DND-41 (cell line): ENCODE measurements at regions not wholly inside any gene's neighbourhood (a gene's known extent, or its start where the extent isn't known, plus 50 kb on each side); places are given as distances from the start of the nearest gene placed in this dataset.

ENCODE experiments used
- ATAC-seq: fragments of 200-7000 bp; cut with Tn5 transposase; 3 replicates; pipeline ENCODE4 v1.9.1; 2021; ENCODE audit warnings: low read depth; ENCODE audit not compliant: insufficient read depth
- DNase-seq: peaks from one replicate; pipeline ENCODE4 v3.0.0-alpha.2; 2020
- H2AFZ ChIP-seq: 2 replicates; pipeline ENCODE4 v1.6.0; 2012; ENCODE audit warnings: low read depth, low read length
- H3K27ac ChIP-seq: 2 replicates; pipeline ENCODE4 v1.5.1; 2012; ENCODE audit warnings: low read length, inconsistent platforms
- H3K27me3 ChIP-seq: fragments of 200-600 bp; sonication (generic); 2 replicates; pipeline ENCODE4 v1.6.0; 2012; ENCODE audit warnings: low read length, mild to moderate bottlenecking, inconsistent platforms; ENCODE audit not compliant: insufficient read depth, poor library complexity
- H3K36me3 ChIP-seq: 2 replicates; pipeline ENCODE4 v1.5.1; 2012; ENCODE audit warnings: low read length, inconsistent platforms; ENCODE audit not compliant: insufficient read depth
- H3K4me1 ChIP-seq: 2 replicates; pipeline ENCODE4 v1.5.1; 2012; ENCODE audit warnings: mild to moderate bottlenecking, low read length; ENCODE audit not compliant: insufficient read depth
- H3K4me2 ChIP-seq: 2 replicates; pipeline ENCODE4 v1.6.0; 2012; ENCODE audit warnings: mild to moderate bottlenecking, moderate library complexity, low read length, inconsistent platforms; ENCODE audit not compliant: insufficient read depth
- H3K4me3 ChIP-seq, 2 experiments: fragments of 200-600 bp in 1 of 2; shearing (Covaris generic) in 1 of 2; 2 replicates each; pipeline ENCODE4 v1.5.1; 2012 to 2016; ENCODE audit warnings: inconsistent platforms in 2 of 2, low read length in 2 of 2, mild to moderate bottlenecking in 2 of 2, low read depth in 1 of 2, moderate library complexity in 1 of 2
- H3K79me2 ChIP-seq: 2 replicates; pipeline ENCODE4 v1.6.0; 2012; ENCODE audit warnings: low read length, inconsistent platforms; ENCODE audit not compliant: insufficient read depth
- H3K9ac ChIP-seq: 2 replicates; pipeline ENCODE4 v1.6.0; 2012; ENCODE audit warnings: low read depth, mild to moderate bottlenecking, inconsistent platforms, low read length, moderate library complexity
- H3K9me3 ChIP-seq: 2 replicates; pipeline ENCODE4 v1.5.1; 2012; ENCODE audit warnings: low read length, moderate library complexity, mild to moderate bottlenecking, inconsistent platforms; ENCODE audit not compliant: insufficient read depth, severe bottlenecking
- H4K20me1 ChIP-seq: 2 replicates; pipeline ENCODE4 v1.6.0; 2012; ENCODE audit warnings: low read length; ENCODE audit not compliant: insufficient read depth
- CTCF ChIP-seq: IDR thresholded peaks from 2 replicates; pipeline ENCODE4 v1.5.1; 2012; ENCODE audit warnings: borderline replicate concordance, low read length, moderate library complexity, mild to moderate bottlenecking; ENCODE audit not compliant: poor library complexity, severe bottlenecking; ENCODE audit errors: extremely low read depth
- EZH2 ChIP-seq: IDR thresholded peaks from 3 replicates; pipeline ENCODE4 v1.6.1; 2012; ENCODE audit warnings: borderline replicate concordance, low read depth, mild to moderate bottlenecking, moderate library complexity, low read length, inconsistent platforms; ENCODE audit not compliant: severe bottlenecking

GRCh38 chr4:60885011-60885410, 315.1 kb upstream of the ADGRL3 start:
- H3K79me2 ChIP-seq: no peaks in the 10 kb centered on the region
- TF ChIP-seq EZH2: no peak
- TF ChIP-seq CTCF: no peak
- H3K27me3 ChIP-seq: no peaks in the 10 kb centered on the region
- no peak overlapping the region for H2AFZ ChIP-seq
- no peak overlapping the region for H3K27ac ChIP-seq
- no peaks in the 10 kb centered on the region for H3K36me3 ChIP-seq
- no peaks in the 10 kb centered on the region for H4K20me1 ChIP-seq
- no peaks in the 10 kb centered on the region for H3K4me1 ChIP-seq
- H3K4me3 ChIP-seq: no peak overlapping the region
- H3K9ac ChIP-seq: no peak overlapping the region
- DNase-seq: no peak
- H3K9me3 ChIP-seq: no peaks in the 10 kb centered on the region
- no peak for ATAC-seq
- no peak overlapping the region for H3K4me2 ChIP-seq

DNA sequence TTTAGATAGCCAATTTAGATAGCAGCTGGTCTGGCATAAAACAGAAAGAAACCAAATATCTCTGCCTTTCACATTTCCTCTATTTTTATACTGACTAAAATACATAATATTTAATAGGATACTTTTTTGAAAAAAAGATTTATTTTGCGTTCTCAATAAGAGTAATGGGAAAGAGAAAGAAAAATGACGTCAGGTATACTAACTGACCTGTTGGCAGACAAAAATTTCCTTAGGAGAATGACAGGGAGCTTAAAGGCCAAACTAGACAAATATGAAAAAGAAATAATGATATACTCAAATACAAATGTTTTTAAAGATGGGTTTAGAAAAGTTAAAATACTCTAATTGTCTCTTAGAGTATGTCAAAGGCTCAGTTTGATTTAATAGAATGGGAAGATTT, 309.4 kb upstream of the ADGRL3 start:
- Histone ChIP-seq H3K27ac (no peak overlapping the region), H3K27me3 (no peaks in the 10 kb centered on the region), H3K4me1 (no peaks in the 10 kb centered on the region), H3K9ac (no peak overlapping the region), H3K9me3 (no peaks in the 10 kb centered on the region), H2AFZ (no peak overlapping the region), H3K4me2 (no peak overlapping the region), H3K36me3 (no peaks in the 10 kb centered on the region), H4K20me1 (no peaks in the 10 kb centered on the region), H3K4me3 (no peak overlapping the region), H3K79me2 (no peaks in the 10 kb centered on the region)
- ATAC-seq (no peak), DNase-seq (no peak)
- TF ChIP-seq CTCF (no peak), EZH2 (no peak)

- DNase-seq (no peak), ATAC-seq (no peak)
- TF ChIP-seq EZH2: no peak
- no peak for TF ChIP-seq CTCF
- no peak overlapping the region for H2AFZ ChIP-seq
- no peaks in the 10 kb centered on the region for H4K20me1 ChIP-seq
- H3K27me3 ChIP-seq: no peaks in the 10 kb centered on the region
- H3K36me3 ChIP-seq: no peaks in the 10 kb centered on the region
- no peak overlapping the region for H3K9ac ChIP-seq
- no peak overlapping the region for H3K4me3 ChIP-seq
- no peaks in the 10 kb centered on the region for H3K79me2 ChIP-seq
- no peak overlapping the region for H3K27ac ChIP-seq
- H3K4me2 ChIP-seq: no peak overlapping the region
- no peaks in the 10 kb centered on the region for H3K4me1 ChIP-seq
- no peaks in the 10 kb centered on the region for H3K9me3 ChIP-seq
Observed at GRCh38 chr4:60891947-60892346, 308.2 kb upstream of the ADGRL3 start.

DNA sequence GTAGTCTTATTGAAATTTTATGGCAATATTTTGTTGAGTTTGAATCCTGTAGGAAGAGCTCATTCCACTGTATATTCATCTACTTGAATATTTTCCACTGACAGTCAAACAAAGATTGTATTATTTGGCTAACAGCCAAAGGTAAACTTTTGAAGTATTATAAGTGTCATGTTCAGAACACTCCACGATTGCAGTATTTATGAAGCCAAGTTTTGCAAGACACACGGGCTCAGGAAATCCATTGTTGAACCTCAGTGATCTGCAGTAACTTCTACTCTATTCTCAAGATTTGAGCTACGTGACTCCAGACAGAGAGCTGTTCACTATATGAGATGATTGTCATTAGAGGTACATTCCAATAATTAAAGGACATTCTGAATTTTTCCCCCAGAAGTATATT, 302.7 kb upstream of the ADGRL3 start:
- no peak overlapping the region for H3K4me3 ChIP-seq
- H4K20me1 ChIP-seq: no peaks in the 10 kb centered on the region
- no peak overlapping the region for H3K27ac ChIP-seq
- no peaks in the 10 kb centered on the region for H3K9me3 ChIP-seq
- H3K79me2 ChIP-seq: no peaks in the 10 kb centered on the region
- no peaks in the 10 kb centered on the region for H3K4me1 ChIP-seq
- H3K36me3 ChIP-seq: no peaks in the 10 kb centered on the region
- H2AFZ ChIP-seq: no peak overlapping the region
- DNase-seq: no peak
- ATAC-seq: no peak
- TF ChIP-seq CTCF (no peak), EZH2 (no peak)
- no peak overlapping the region for H3K9ac ChIP-seq
- H3K27me3 ChIP-seq: no peaks in the 10 kb centered on the region
- H3K4me2 ChIP-seq: no peak overlapping the region
